ENCODE measurements at regions not wholly inside any gene's neighbourhood (a gene's known extent, or its start where the extent isn't known, plus 50 kb on each side); places are given as distances from the start of the nearest gene placed in this dataset.
A peak's percentile ranks its signal among the peaks of the same experiment; 100 is the strongest.

- Histone ChIP-seq H4K5ac (ENCODE audit: insufficient read length, low read depth, low read length) (no peak overlapping the region), H3K36me3 (ENCODE audit: control insufficient read depth in 2 of 4, insufficient read depth in 4 of 4, low read length in 3 of 4) (no peaks in the 10 kb centered on the region), H4K91ac (replicated peaks; ENCODE audit: insufficient read length, low read length) (no peak overlapping the region), H3K79me2 (ENCODE audit: control insufficient read depth in 1 of 2, insufficient read depth in 2 of 2, low read length in 2 of 2) (no peaks in the 10 kb centered on the region), H4K20me1 (replicated peaks in 1 of 2; ENCODE audit: control insufficient read depth in 1 of 2, insufficient read depth in 2 of 2, low read length in 2 of 2) (no peaks in the 10 kb centered on the region), H3K27me3 (replicated peaks in 1 of 4; ENCODE audit: control insufficient read depth in 3 of 4, extremely low read depth in 1 of 4, insufficient read depth in 3 of 4, low read length in 3 of 4) (peaks cover 0 to 3% (median 0%) of the 10 kb centered on the region in 4 experiments; a peak in 2 of 7 replicates), H2BK5ac (ENCODE audit: low read depth, low read length) (no peak overlapping the region), H2AK5ac (ENCODE audit: low read depth, low read length) (no peak overlapping the region), H4K8ac (ENCODE audit: extremely low read depth, insufficient read depth, low read length) (no peak overlapping the region), H3K56ac (replicated peaks; ENCODE audit: insufficient read length, low read depth, low read length) (no peak overlapping the region), H3K4me2 (ENCODE audit: insufficient read depth in 1 of 2, low read depth in 2 of 2, low read length in 2 of 2) (no peak overlapping the region), H3K23ac (ENCODE audit: insufficient read length) (no peak overlapping the region), H3K4ac (replicated peaks; ENCODE audit: insufficient read length, low read depth, low read length) (no peak overlapping the region), H3K18ac (ENCODE audit: extremely low read depth, low read length) (no peak overlapping the region), H3K14ac (ENCODE audit: insufficient read length) (no peak overlapping the region), H3K4me1 (replicated peaks in 1 of 4; ENCODE audit: control insufficient read depth in 3 of 4, insufficient read depth in 4 of 4, low read length in 3 of 4) (peaks cover 0 to 4% (median 2%) of the 10 kb centered on the region in 4 experiments; a peak in 1 of 7 replicates), H2BK15ac (ENCODE audit: low read length) (no peak overlapping the region), H3K79me1 (ENCODE audit: low read depth, low read length) (no peaks in the 10 kb centered on the region), H2BK120ac (replicated peaks; ENCODE audit: low read depth, low read length) (no peak overlapping the region), H3K23me2 (ENCODE audit: low read depth, low read length) (no peaks in the 10 kb centered on the region), H2AFZ (ENCODE audit: low read length) (no peak overlapping the region), H2BK20ac (ENCODE audit: low read length) (no peak overlapping the region), H2BK12ac (ENCODE audit: low read depth, low read length) (no peak overlapping the region), H3K9me3 (ENCODE audit: insufficient read depth in 2 of 2, low read depth in 1 of 2, low read length in 1 of 2) (no peaks in the 10 kb centered on the region), H3K27ac (ENCODE audit: low read depth, low read length) (no peak overlapping the region), H3K9ac (replicated peaks in 1 of 4; ENCODE audit: extremely low read depth in 1 of 4, low read depth in 3 of 4, low read length in 3 of 4) (no peak overlapping the region), H3K4me3 (ENCODE audit: extremely low read depth in 1 of 4, insufficient read depth in 2 of 4, low read depth in 3 of 4, low read length in 4 of 4) (no peak overlapping the region)
- WGBS, 2 experiments (ENCODE audit: extremely low coverage in 1 of 2, insufficient coverage in 1 of 2, insufficient read length in 1 of 2, insufficient replicate concordance in 2 of 2, low coverage in 1 of 2, low lambda C conversion rate in 2 of 2, missing lambda C conversion rate in 1 of 2), result 78% methylated on average over 6 of the region's 6 CpGs; no CpG with 5 or more reads in 1 of the 2 experiments
- no peak for DNase-seq (ENCODE audit: low read depth in 1 of 2, low spot score in 2 of 2)
- no peak for FAIRE-seq
- POLR2A ChIA-PET (ENCODE audit: partially characterized antibody), result no interaction called here
- CTCF ChIA-PET (ENCODE audit: partially characterized antibody), result interaction anchor here (0.6 to 1.6 kb wide), 23 partner anchors 8 to 530 kb away, joined by 3 to 13 read pairs (median 4); no protein-coding TSS in a partner anchor
- peak; percentile 68; the same call in 1 of the 2 replicates for TF ChIP-seq KDM1A (IDR thresholded peaks at IDR 0.05; ENCODE audit: borderline replicate concordance, low read length)
- no peak for TF ChIP-seq POLR2A (IDR thresholded peaks at IDR 0.05; ENCODE audit: control extremely low read depth in 1 of 2, low read depth in 2 of 2, low read length in 2 of 2)
Observed at GRCh38 chr1:10942542-10942912, 69.9 kb upstream of the TARDBP start.

All from H1 (cell line).